Prostate gland (tissue), 2 donors: ENCODE measurements at regions not wholly inside any gene's neighbourhood (a gene's known extent, or its start where the extent isn't known, plus 50 kb on each side); places are given as distances from the start of the nearest gene placed in this dataset.

ENCODE experiments used
- DNase-seq: peaks from one replicate; pipeline ENCODE4 v3.0.0-alpha.2; 2019; ENCODE audit warnings: low spot score
- H3K27ac ChIP-seq, 2 donors: fragments of 200-600 bp; sonication (generic); 2 replicates each; pipeline ENCODE4 v1.5.1; 2017 to 2019
- H3K27me3 ChIP-seq: fragments of 200-600 bp; sonication (generic); replicated peaks from 2 replicates; pipeline ENCODE4 v1.5.1; 2019; ENCODE audit not compliant: insufficient read depth
- H3K36me3 ChIP-seq, 2 donors: fragments of 200-600 bp; sonication (generic); 1 replicate in 1 of 2; 2 replicates in 1 of 2; pipeline versions ENCODE4 v1.5.1 to v1.8.1; 2017 to 2019
- H3K4me1 ChIP-seq: fragments of 200-600 bp; sonication (generic); replicated peaks from 2 replicates; pipeline ENCODE4 v1.5.1; 2019
- H3K4me3 ChIP-seq, 2 donors: fragments of 200-600 bp; sonication (generic); 2 replicates each; pipeline ENCODE4 v1.5.1; 2017 to 2019
- H3K9me3 ChIP-seq: fragments of 200-600 bp; sonication (generic); 2 replicates; pipeline ENCODE4 v1.5.1; 2017
- CTCF ChIP-seq, 4 experiments: fragments of 200-600 bp in 2 of 4; fragments of 450-650 bp in 2 of 4; sonication (generic) in 2 of 4; IDR thresholded peaks; 1 replicate in 3 of 4; 2 replicates in 1 of 4; pipeline ENCODE4 v1.5.1; 2016 to 2019; ENCODE audit warnings: antibody characterized with exemption in 4 of 4, mild to moderate bottlenecking in 2 of 4, moderate library complexity in 2 of 4
- POLR2A ChIP-seq: fragments of 450-650 bp; IDR thresholded peaks from one replicate; pipeline ENCODE4 v1.6.1; 2016; ENCODE audit warnings: antibody characterized with exemption, mild to moderate bottlenecking
- POLR2AphosphoS5 ChIP-seq: sonication (generic); formaldehyde crosslinking; IDR thresholded peaks from one replicate; pipeline ENCODE4 v1.6.1; 2017; ENCODE audit warnings: antibody characterized with exemption
- WGBS: methylation state at CpG from one replicate; pipeline ENCODE4 v1.1.5; 2018; 5-methylcytosine and 5-hydroxymethylcytosine counted together
- intact Hi-C: fragments of 100-400 bp; cut with DNase I; formaldehyde crosslinking; loops from one replicate; pipeline ENCODE4 v1.14.2; 2022

- no peaks in the 10 kb centered on the region for H3K4me1 ChIP-seq
- H3K27me3 ChIP-seq, result no peaks in the 10 kb centered on the region
- intact Hi-C loops, result no loop called here
- no peak overlapping the region for H3K27ac ChIP-seq
- TF ChIP-seq CTCF (IDR thresholded peaks at IDR 0.05) (no peak), POLR2AphosphoS5 (no peak), POLR2A (no peak)
- H3K36me3 ChIP-seq, result no peaks in the 10 kb centered on the region
- no peak for DNase-seq
- H3K9me3 ChIP-seq, result no peaks in the 10 kb centered on the region
- WGBS, result 61% methylated on average over 7 of the region's 7 CpGs
- H3K4me3 ChIP-seq, result no peak overlapping the region
Measured at GRCh38 chr3:176690083-176690869, 507.0 kb downstream of the TBL1XR1 start.

GRCh38 chr3:176687754-176688153, 509.5 kb downstream of the TBL1XR1 start:
- DNase-seq, result no peak
- no peak overlapping the region for H3K4me3 ChIP-seq
- H3K27ac ChIP-seq, result no peak overlapping the region
- H3K4me1 ChIP-seq, result no peaks in the 10 kb centered on the region
- no peaks in the 10 kb centered on the region for H3K27me3 ChIP-seq
- intact Hi-C loops, result no loop called here
- no peaks in the 10 kb centered on the region for H3K9me3 ChIP-seq
- TF ChIP-seq POLR2A, result no peak
- 87% methylated on average over 2 of the region's 2 CpGs for WGBS
- no peaks in the 10 kb centered on the region for H3K36me3 ChIP-seq

- no peak for DNase-seq
- TF ChIP-seq CTCF (IDR thresholded peaks at IDR 0.05) (no peak), POLR2A (no peak), POLR2AphosphoS5 (no peak)
- intact Hi-C loops, result no loop called here
- H3K36me3 ChIP-seq, result no peaks in the 10 kb centered on the region
- WGBS, result 81% methylated on average over 2 of the region's 2 CpGs
- H3K4me3 ChIP-seq, result no peak overlapping the region
- H3K9me3 ChIP-seq, result no peaks in the 10 kb centered on the region
- H3K27ac ChIP-seq, result no peak overlapping the region
- no peaks in the 10 kb centered on the region for H3K4me1 ChIP-seq
- H3K27me3 ChIP-seq, result no peaks in the 10 kb centered on the region
Measured at GRCh38 chr3:176683382-176683781, 513.9 kb downstream of the TBL1XR1 start.

GRCh38 chr3:176663837-176664831, 533.1 kb downstream of the TBL1XR1 start:
- 34% methylated on average over 8 of the region's 8 CpGs for WGBS
- peak; percentile 4 for DNase-seq
- intact Hi-C loops, result no loop called here
- Histone ChIP-seq H3K27ac (no peak overlapping the region), H3K27me3 (no peaks in the 10 kb centered on the region), H3K4me3 (no peak overlapping the region), H3K36me3 (no peaks in the 10 kb centered on the region), H3K9me3 (no peaks in the 10 kb centered on the region), H3K4me1 (no peaks in the 10 kb centered on the region)
- no peak for TF ChIP-seq POLR2AphosphoS5
- peak in 3 of 4 experiments; percentile 23 to 45 (median 43) for TF ChIP-seq CTCF (IDR thresholded peaks at IDR 0.05)
- no peak for TF ChIP-seq POLR2A

GRCh38 chr3:176663387-176663786, 533.9 kb downstream of the TBL1XR1 start:
- intact Hi-C loops, result no loop called here
- Histone ChIP-seq H3K27ac (no peak overlapping the region), H3K9me3 (no peaks in the 10 kb centered on the region), H3K36me3 (no peaks in the 10 kb centered on the region), H3K4me1 (no peaks in the 10 kb centered on the region), H3K27me3 (no peaks in the 10 kb centered on the region), H3K4me3 (no peak overlapping the region)
- no peak for DNase-seq
- WGBS, result 86% methylated on average over 1 of the region's 1 CpG
- TF ChIP-seq POLR2A (no peak), CTCF (IDR thresholded peaks at IDR 0.05) (no peak), POLR2AphosphoS5 (no peak)
